ENCODE measurements at regions not wholly inside any gene's neighbourhood (a gene's known extent, or its start where the extent isn't known, plus 50 kb on each side); places are given as distances from the start of the nearest gene placed in this dataset.

- TF ChIP-seq CTCF (conservative IDR thresholded peaks at IDR 0.05 in 1 of 2, IDR thresholded peaks at IDR 0.05 in 1 of 2; ENCODE audit: extremely low read depth in 1 of 2, insufficient read depth in 1 of 2, low read depth in 1 of 2, low read length in 2 of 2) (no peak), EZH2 (IDR thresholded peaks at IDR 0.05; ENCODE audit: borderline replicate concordance, low read length) (no peak)
Measured at GRCh38 chr12:3987571-3987970, 114.4 kb upstream of the PARP11 start.
